ENCODE measurements at regions not wholly inside any gene's neighbourhood (a gene's known extent, or its start where the extent isn't known, plus 50 kb on each side); places are given as distances from the start of the nearest gene placed in this dataset.

- TF ChIP-seq POLR2A (IDR thresholded peaks at IDR 0.05) (no peak), CTCF (IDR thresholded peaks at IDR 0.05) (no peak)
Observed at GRCh38 chr9:79302569-79302968, 269.2 kb upstream of the TLE4 start.

Data from breast epithelium (tissue), 3 donors.